Body of pancreas (tissue), 4 donors: ENCODE measurements at regions not wholly inside any gene's neighbourhood (a gene's known extent, or its start where the extent isn't known, plus 50 kb on each side); places are given as distances from the start of the nearest gene placed in this dataset.

Experiments
- POLR2A ChIP-seq, 3 donors: fragments of 450-650 bp; IDR thresholded peaks; one replicate each; pipeline ENCODE4 v1.6.1; 2016; ENCODE audit warnings: antibody characterized with exemption in 3 of 3, mild to moderate bottlenecking in 2 of 3
- TF ChIP-seq, protein P1 (sequence below), 7 experiments: fragments of 450-650 bp in 4 of 7; fragments of 200-600 bp in 3 of 7; sonication (generic) in 3 of 7; IDR thresholded peaks; one replicate each; pipeline ENCODE4 v1.5.1; 2016 to 2019; ENCODE audit warnings: antibody characterized with exemption in 7 of 7

GRCh38 chr15:79643393-79643792, 211.3 kb downstream of the MINAR1 start:
- TF ChIP-seq, protein P1, sequence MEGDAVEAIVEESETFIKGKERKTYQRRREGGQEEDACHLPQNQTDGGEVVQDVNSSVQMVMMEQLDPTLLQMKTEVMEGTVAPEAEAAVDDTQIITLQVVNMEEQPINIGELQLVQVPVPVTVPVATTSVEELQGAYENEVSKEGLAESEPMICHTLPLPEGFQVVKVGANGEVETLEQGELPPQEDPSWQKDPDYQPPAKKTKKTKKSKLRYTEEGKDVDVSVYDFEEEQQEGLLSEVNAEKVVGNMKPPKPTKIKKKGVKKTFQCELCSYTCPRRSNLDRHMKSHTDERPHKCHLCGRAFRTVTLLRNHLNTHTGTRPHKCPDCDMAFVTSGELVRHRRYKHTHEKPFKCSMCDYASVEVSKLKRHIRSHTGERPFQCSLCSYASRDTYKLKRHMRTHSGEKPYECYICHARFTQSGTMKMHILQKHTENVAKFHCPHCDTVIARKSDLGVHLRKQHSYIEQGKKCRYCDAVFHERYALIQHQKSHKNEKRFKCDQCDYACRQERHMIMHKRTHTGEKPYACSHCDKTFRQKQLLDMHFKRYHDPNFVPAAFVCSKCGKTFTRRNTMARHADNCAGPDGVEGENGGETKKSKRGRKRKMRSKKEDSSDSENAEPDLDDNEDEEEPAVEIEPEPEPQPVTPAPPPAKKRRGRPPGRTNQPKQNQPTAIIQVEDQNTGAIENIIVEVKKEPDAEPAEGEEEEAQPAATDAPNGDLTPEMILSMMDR (IDR thresholded peaks at IDR 0.05): no peak
- no peak for TF ChIP-seq POLR2A (IDR thresholded peaks at IDR 0.05)
